BLaER1 (cell line): ENCODE measurements at regions not wholly inside any gene's neighbourhood (a gene's known extent, or its start where the extent isn't known, plus 50 kb on each side); places are given as distances from the start of the nearest gene placed in this dataset.
"Not testable (repeated sequence)": the region's sequence is repeated elsewhere in the genome, so short reads cannot be mapped to it uniquely, and the experiment has no call there.

Source experiments
- H3K27ac ChIP-seq: shearing (Covaris generic); formaldehyde crosslinking; 2 replicates; pipeline ENCODE4 v1.8.1; 2022
- H3K27me3 ChIP-seq: shearing (Covaris generic); formaldehyde crosslinking; 2 replicates; pipeline ENCODE4 v1.8.1; 2022
- H3K36me3 ChIP-seq: shearing (Covaris generic); formaldehyde crosslinking; 2 replicates; pipeline ENCODE4 v1.8.1; 2022
- H3K4me1 ChIP-seq: shearing (Covaris generic); formaldehyde crosslinking; 2 replicates; pipeline ENCODE4 v1.8.1; 2022
- H3K4me2 ChIP-seq: shearing (Covaris generic); formaldehyde crosslinking; 2 replicates; pipeline ENCODE4 v1.8.1; 2022
- H3K4me3 ChIP-seq: shearing (Covaris generic); formaldehyde crosslinking; 2 replicates; pipeline ENCODE4 v1.8.1; 2022
- H3K9ac ChIP-seq: shearing (Covaris generic); formaldehyde crosslinking; 2 replicates; pipeline ENCODE4 v1.8.1; 2022
- H3K9me3 ChIP-seq: shearing (Covaris generic); formaldehyde crosslinking; 2 replicates; pipeline ENCODE4 v1.8.1; 2022
- H4K20me1 ChIP-seq: shearing (Covaris generic); formaldehyde crosslinking; 2 replicates; pipeline ENCODE4 v1.8.1; 2022
- Cebpa-rat ChIP-seq: shearing (Covaris generic); IDR thresholded peaks from 2 replicates; pipeline ENCODE4 v1.8.1; 2022

DNA sequence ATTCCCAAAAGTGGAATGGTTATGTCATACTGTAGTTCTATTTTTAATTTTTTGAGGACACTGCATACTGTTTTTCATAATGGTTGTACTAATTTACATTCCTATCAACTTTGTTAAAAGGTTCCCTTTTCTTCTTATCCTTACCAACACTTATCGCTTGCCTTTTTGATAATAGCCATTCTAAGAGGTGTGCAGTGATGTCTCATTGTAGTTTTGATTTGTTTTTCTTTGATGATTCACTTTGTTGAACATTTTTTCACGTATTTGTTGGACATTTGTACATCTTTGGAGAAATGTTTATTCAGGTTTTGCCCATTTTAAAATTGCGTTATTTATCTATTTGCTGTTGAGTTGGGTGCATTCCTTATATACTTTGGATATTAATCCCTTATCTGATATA lies 188.8 kb upstream of the SPRY2 start:
- H3K9ac ChIP-seq: no peak overlapping the region
- no peak overlapping the region for H3K4me3 ChIP-seq
- no peaks in the 10 kb centered on the region for H4K20me1 ChIP-seq
- no peak overlapping the region for H3K27ac ChIP-seq
- H3K36me3 ChIP-seq: no peaks in the 10 kb centered on the region
- H3K27me3 ChIP-seq: no peaks in the 10 kb centered on the region
- no peaks in the 10 kb centered on the region for H3K4me1 ChIP-seq
- peaks cover 5% of the 10 kb centered on the region; the same call in 1 of the 2 replicates for H3K9me3 ChIP-seq
- no peak for TF ChIP-seq Cebpa-rat
- H3K4me2 ChIP-seq: no peak overlapping the region

DNA sequence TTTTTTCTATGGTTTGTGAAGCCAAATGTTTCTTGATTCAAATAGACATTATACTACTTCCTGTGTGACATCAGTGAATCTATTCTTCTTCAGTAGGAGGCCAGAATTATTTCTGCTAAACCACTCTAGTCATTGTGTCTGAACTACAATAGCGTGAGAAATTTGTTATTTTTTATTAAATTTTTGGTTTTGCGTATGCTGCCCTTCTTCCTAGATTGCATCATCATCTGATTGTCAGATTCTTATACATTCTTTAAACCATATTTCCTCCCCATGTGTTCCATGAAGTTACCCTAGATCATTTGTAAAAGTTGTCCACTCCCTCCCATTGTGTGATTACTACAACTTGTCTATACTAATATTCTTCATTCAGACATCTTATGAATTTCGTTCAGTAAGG lies 187.8 kb upstream of the SPRY2 start:
- Histone ChIP-seq H3K27me3 (no peaks in the 10 kb centered on the region), H3K4me3 (no peak overlapping the region), H3K4me2 (no peak overlapping the region), H3K36me3 (no peaks in the 10 kb centered on the region), H3K9me3 (peaks cover 5% of the 10 kb centered on the region; the same call in 1 of the 2 replicates), H4K20me1 (no peaks in the 10 kb centered on the region), H3K27ac (no peak overlapping the region), H3K9ac (no peak overlapping the region), H3K4me1 (no peaks in the 10 kb centered on the region)
- no peak for TF ChIP-seq Cebpa-rat

DNA sequence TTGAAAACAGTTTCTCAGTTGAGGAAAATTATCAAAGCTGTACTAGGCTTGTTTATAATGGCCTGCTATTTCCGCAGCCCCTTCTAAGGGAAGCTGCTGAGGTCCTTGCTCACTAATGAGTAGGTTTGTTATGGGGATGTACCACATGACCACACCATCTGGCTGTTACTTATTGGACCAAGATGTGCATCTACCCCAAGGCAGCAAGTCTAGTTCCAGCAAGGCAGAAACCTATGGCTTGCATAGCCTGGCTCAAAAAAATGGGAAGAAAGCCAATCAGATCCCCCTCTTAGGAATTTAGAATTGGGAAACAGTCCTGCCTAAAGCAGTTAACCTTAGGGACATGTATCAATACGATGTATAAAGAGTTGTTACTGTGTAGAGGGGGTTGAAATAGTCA lies 186.5 kb upstream of the SPRY2 start:
- no peaks in the 10 kb centered on the region for H3K36me3 ChIP-seq
- no peak for TF ChIP-seq Cebpa-rat

DNA sequence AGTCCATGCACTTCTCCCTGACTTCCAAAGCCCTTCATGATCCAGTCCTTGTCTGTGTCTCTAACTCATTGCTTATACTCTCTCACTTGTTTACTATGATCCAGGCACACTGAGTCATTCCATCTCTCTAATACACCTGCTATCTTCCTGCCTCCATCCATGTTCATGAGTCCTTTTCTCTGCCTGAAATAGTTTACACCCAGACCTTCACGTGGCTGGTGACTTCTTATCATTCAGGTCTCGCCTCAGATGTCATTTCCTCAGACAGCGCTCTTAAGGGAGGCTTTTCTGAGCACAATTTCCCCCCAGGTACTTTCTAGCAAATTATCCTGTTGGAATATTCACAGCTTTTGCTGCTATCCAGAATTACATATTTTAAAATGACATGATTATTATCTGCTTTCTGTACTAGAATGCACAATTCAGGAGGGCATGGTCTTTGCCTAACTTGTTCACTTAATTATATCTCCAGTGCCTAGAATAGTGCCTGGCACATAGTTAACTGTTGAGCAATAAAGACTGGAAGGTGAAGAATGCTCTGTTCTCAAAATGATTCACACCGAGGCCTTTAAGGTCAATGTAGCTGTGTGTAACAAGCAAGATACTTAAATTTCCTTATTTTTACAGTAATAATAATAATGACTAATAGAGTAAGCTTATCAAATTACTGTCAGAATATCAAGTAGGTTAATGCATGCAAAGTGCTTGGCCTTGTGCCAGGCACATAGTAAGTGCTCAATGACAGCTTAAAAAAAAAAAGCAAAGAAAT lies 183.7 kb upstream of the SPRY2 start:
- Histone ChIP-seq H3K9ac (no peak overlapping the region), H4K20me1 (no peaks in the 10 kb centered on the region), H3K4me1 (no peaks in the 10 kb centered on the region), H3K4me3 (no peak overlapping the region), H3K36me3 (no peaks in the 10 kb centered on the region), H3K27ac (no peak overlapping the region), H3K9me3 (no peaks in the 10 kb centered on the region), H3K4me2 (no peak overlapping the region), H3K27me3 (no peaks in the 10 kb centered on the region)
- TF ChIP-seq Cebpa-rat: no peak

More for the DNA sequence above, 186.5 kb upstream of the SPRY2 start:
- no peaks in the 10 kb centered on the region for H3K4me1 ChIP-seq
- no peak overlapping the region for H3K4me3 ChIP-seq
- H3K27me3 ChIP-seq: no peaks in the 10 kb centered on the region
- no peak overlapping the region for H3K4me2 ChIP-seq
- no peak overlapping the region for H3K9ac ChIP-seq
- H3K9me3 ChIP-seq: peaks cover 5% of the 10 kb centered on the region; the same call in 1 of the 2 replicates
- H4K20me1 ChIP-seq: no peaks in the 10 kb centered on the region
- no peak overlapping the region for H3K27ac ChIP-seq

DNA sequence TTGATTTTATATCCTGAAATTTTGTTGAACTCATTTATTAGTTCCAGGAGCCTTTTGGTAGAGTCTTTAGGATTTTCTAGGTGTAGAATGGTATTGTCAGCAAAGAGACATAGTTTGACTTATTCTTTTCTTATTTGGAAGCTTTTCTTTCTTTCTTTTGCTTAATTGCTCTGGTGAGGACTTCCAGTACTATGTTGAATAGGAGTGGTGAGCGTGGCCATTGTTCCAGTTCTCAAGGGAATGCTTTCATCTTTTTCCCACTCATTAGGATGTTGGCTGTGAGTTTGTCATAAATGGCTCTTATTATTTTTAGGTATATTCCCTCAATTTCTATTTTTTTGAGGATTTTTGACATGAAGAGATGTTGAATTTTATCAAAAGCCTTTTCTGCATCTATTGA lies 182.2 kb upstream of the SPRY2 start:
- no peaks in the 10 kb centered on the region for H3K27me3 ChIP-seq
- no peak overlapping the region for H3K9ac ChIP-seq
- no peaks in the 10 kb centered on the region for H3K9me3 ChIP-seq
- no peak overlapping the region for H3K4me2 ChIP-seq
- H3K4me3 ChIP-seq: no peak overlapping the region
- H3K4me1 ChIP-seq: no peaks in the 10 kb centered on the region
- H3K27ac ChIP-seq: no peak overlapping the region
- TF ChIP-seq Cebpa-rat: no peak
- H4K20me1 ChIP-seq: no peaks in the 10 kb centered on the region
- H3K36me3 ChIP-seq: no peaks in the 10 kb centered on the region

DNA sequence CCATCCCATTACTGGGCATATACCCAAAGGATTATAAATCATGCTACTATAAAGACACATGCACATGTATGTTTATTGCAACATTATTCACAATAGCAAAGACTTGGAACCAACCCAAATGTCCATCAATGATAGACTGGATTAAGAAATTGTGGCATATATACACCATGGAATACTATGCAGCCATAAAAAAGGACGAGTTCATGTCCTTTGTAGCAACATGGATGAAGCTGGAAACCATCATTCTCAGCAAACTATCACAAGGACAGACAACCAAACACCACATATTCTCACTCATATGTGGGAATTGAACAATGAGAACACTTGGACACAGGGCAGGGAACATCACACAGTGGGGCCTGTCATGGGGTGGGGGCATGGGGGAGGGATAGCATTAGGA lies 181.5 kb upstream of the SPRY2 start:
- not testable (repeated sequence) for H3K27ac ChIP-seq, H3K9ac ChIP-seq, H3K36me3 ChIP-seq

DNA sequence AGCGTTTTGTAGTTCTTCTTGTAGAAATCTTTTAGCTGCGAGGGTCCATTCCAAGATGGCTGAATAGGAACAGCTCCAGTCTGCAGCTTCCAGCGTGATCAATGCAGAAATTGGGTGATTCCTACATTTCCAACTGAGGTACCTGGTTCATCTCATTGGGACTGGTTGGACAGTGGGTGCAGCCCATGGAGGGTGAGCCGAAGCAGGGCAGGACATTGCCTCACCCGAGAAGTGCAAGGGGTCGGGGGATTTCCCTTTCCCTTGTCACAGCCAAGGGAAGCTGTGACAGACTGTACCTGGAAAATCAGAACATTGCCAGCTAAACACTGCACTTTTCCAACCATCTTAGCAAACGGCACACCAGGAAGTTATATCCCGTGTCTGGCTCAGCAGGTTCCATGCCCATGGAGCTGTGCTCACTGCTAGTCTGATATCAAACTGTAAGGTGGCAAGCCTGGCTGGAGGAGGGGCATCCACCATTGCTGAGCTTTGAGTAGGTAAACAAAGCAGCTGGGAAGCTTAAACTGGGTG lies 176.0 kb upstream of the SPRY2 start:
- H3K9me3 ChIP-seq: peaks cover 12% of the 10 kb centered on the region
- H3K4me3 ChIP-seq: no peak overlapping the region
- H3K4me2 ChIP-seq: no peak overlapping the region
- no peaks in the 10 kb centered on the region for H3K4me1 ChIP-seq
- H3K27ac ChIP-seq: no peak overlapping the region
- no peak for TF ChIP-seq Cebpa-rat
- H3K9ac ChIP-seq: no peak overlapping the region
- no peaks in the 10 kb centered on the region for H4K20me1 ChIP-seq
- no peaks in the 10 kb centered on the region for H3K36me3 ChIP-seq
- H3K27me3 ChIP-seq: no peaks in the 10 kb centered on the region

More for the DNA sequence above, 181.5 kb upstream of the SPRY2 start:
- H3K4me3 ChIP-seq, H4K20me1 ChIP-seq, H3K9me3 ChIP-seq, H3K4me1 ChIP-seq, H3K4me2 ChIP-seq, H3K27me3 ChIP-seq: not testable (repeated sequence)

DNA sequence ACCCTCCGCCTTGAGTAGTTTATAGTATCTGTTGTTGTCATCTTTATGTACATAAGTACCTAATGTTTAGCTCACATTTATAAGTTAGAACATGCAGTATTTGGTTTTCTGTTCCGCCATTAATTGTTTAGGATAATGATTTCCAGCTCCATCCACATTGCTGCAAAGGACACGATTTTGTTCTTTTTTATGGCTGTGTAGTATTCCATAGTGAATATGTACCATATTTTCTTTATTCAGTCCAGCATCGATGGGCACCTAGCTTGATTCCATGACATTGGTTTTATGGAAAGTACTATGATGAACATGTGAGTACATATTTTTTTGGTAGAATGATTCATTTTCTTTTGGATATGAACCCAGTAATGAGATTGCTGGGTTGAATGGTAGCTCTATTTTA lies 174.4 kb upstream of the SPRY2 start:
- TF ChIP-seq Cebpa-rat: no peak
- no peaks in the 10 kb centered on the region for H3K36me3 ChIP-seq
- H3K27me3 ChIP-seq: no peaks in the 10 kb centered on the region
- H3K9ac ChIP-seq: no peak overlapping the region
- H3K27ac ChIP-seq: no peak overlapping the region
- peaks cover 12% of the 10 kb centered on the region for H3K9me3 ChIP-seq
- H3K4me1 ChIP-seq: no peaks in the 10 kb centered on the region
- H3K4me2 ChIP-seq: no peak overlapping the region
- H3K4me3 ChIP-seq: no peak overlapping the region
- H4K20me1 ChIP-seq: no peaks in the 10 kb centered on the region

DNA sequence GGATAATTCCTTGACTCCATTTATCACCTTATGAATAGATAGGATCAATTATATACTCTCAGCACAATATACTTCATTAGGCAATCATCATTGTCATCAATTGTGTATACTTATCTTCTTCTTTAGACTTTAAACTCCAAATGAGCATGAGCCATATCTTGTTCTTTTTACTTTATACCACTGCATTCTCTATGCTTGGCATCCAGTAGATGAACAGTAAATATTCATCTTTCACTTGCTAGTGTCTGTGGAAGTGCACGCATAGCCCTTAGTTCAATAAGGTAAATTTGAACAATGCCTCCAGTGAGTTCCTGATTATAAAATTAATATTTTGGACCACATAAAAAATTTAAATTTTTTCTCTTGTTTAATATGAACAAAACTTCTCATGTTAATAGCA lies 172.3 kb upstream of the SPRY2 start:
- Histone ChIP-seq H3K27me3 (no peaks in the 10 kb centered on the region), H3K4me1 (no peaks in the 10 kb centered on the region), H3K27ac (no peak overlapping the region), H3K4me3 (no peak overlapping the region), H3K4me2 (no peak overlapping the region), H3K9me3 (peaks cover 12% of the 10 kb centered on the region), H4K20me1 (no peaks in the 10 kb centered on the region), H3K36me3 (no peaks in the 10 kb centered on the region), H3K9ac (no peak overlapping the region)
- no peak for TF ChIP-seq Cebpa-rat

DNA sequence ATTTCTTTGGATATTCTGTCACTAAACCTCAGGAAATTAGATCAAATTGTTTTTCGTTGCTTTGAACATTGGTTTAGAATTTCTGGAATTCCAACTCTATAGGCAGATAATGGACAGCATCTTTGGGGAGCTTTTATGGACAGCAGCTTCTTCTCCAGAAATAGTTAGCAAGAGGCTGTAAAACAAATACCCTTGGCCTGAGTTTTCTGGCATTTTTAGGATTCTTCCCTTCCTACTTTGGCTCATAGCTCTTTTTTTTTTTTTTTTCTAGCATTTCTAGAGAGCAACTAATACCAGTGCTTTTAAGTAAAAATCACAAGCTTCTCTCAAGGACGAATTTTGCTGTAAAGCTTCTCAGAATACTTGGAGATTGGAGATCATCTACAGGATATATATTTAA lies 169.8 kb upstream of the SPRY2 start:
- Histone ChIP-seq H3K4me3 (no peak overlapping the region), H4K20me1 (no peaks in the 10 kb centered on the region), H3K27ac (no peak overlapping the region), H3K4me1 (no peaks in the 10 kb centered on the region), H3K9ac (no peak overlapping the region), H3K36me3 (no peaks in the 10 kb centered on the region), H3K9me3 (peaks cover 10% of the 10 kb centered on the region), H3K4me2 (no peak overlapping the region), H3K27me3 (no peaks in the 10 kb centered on the region)
- TF ChIP-seq Cebpa-rat: no peak
